GM21515 (cell line): ENCODE measurements at regions not wholly inside any gene's neighbourhood (a gene's known extent, or its start where the extent isn't known, plus 50 kb on each side); places are given as distances from the start of the nearest gene placed in this dataset.

Experiments used
- ATAC-seq: cut with Tn5 transposase; IDR thresholded peaks from one replicate; pipeline ENCODE4 v1.9.1; 2021; ENCODE audit not compliant: unreplicated experiment

- no peak for ATAC-seq
These were observed 650.2 kb downstream of the ZNF674 start for GRCh38 chrX:45894864-45895645.

- no peak for ATAC-seq
These were observed 655.8 kb downstream of the ZNF674 start for GRCh38 chrX:45889471-45889870.

- ATAC-seq, result no peak
These were observed 656.7 kb downstream of the ZNF674 start for GRCh38 chrX:45888518-45888917.

GRCh38 chrX:45885931-45886330 lies 659.3 kb downstream of the ZNF674 start:
- no peak for ATAC-seq

- no peak for ATAC-seq
These were observed 665.7 kb downstream of the ZNF674 start for GRCh38 chrX:45879512-45879911.

- no peak for ATAC-seq
These were observed 669.0 kb downstream of the ZNF674 start for GRCh38 chrX:45876206-45876605.

- ATAC-seq, result no peak
These were observed 671.4 kb downstream of the ZNF674 start for GRCh38 chrX:45873781-45874180.

- ATAC-seq, result no peak
These were observed 671.8 kb upstream of the DIPK2B start for GRCh38 chrX:45872480-45872879.

GRCh38 chrX:45868425-45868824 lies 667.7 kb upstream of the DIPK2B start:
- no peak for ATAC-seq

- no peak for ATAC-seq
These were observed 662.1 kb upstream of the DIPK2B start for GRCh38 chrX:45862801-45863200.

- no peak for ATAC-seq
These were observed 659.8 kb upstream of the DIPK2B start for GRCh38 chrX:45860450-45860849.

GRCh38 chrX:45859407-45859806 lies 658.7 kb upstream of the DIPK2B start:
- no peak for ATAC-seq

- no peak for ATAC-seq
These were observed 652.2 kb upstream of the DIPK2B start for GRCh38 chrX:45852884-45853283.

GRCh38 chrX:45851434-45851991 lies 650.8 kb upstream of the DIPK2B start:
- no peak for ATAC-seq

- no peak for ATAC-seq
These were observed 650.2 kb upstream of the DIPK2B start for GRCh38 chrX:45850775-45851433.

GRCh38 chrX:45850197-45850774 lies 649.6 kb upstream of the DIPK2B start:
- no peak for ATAC-seq

GRCh38 chrX:45849261-45849862 lies 648.7 kb upstream of the DIPK2B start:
- no peak for ATAC-seq

GRCh38 chrX:45847961-45848360 lies 647.3 kb upstream of the DIPK2B start:
- no peak for ATAC-seq

- ATAC-seq, result no peak
These were observed 645.7 kb upstream of the DIPK2B start for GRCh38 chrX:45846328-45846727.

GRCh38 chrX:45845142-45845541 lies 644.5 kb upstream of the DIPK2B start:
- ATAC-seq, result no peak

- ATAC-seq, result no peak
These were observed 642.8 kb upstream of the DIPK2B start for GRCh38 chrX:45843518-45843917.

GRCh38 chrX:45842926-45843315 lies 642.2 kb upstream of the DIPK2B start:
- ATAC-seq, result no peak
